PC-9 (cell line): ENCODE measurements at regions not wholly inside any gene's neighbourhood (a gene's known extent, or its start where the extent isn't known, plus 50 kb on each side); places are given as distances from the start of the nearest gene placed in this dataset.

Experiments used
- EZH2 ChIP-seq: fragments of 200-600 bp; sonication (generic); IDR thresholded peaks from 2 replicates; pipeline ENCODE4 v1.8.0; 2017; ENCODE audit warnings: antibody characterized with exemption, low read depth
- TF ChIP-seq, protein P1 (sequence below): fragments of 200-600 bp; sonication (generic); conservative IDR thresholded peaks from 2 replicates; pipeline ENCODE4 v1.6.1; 2017; ENCODE audit warnings: mixed run types, antibody characterized with exemption, mild to moderate bottlenecking, moderate library complexity

DNA sequence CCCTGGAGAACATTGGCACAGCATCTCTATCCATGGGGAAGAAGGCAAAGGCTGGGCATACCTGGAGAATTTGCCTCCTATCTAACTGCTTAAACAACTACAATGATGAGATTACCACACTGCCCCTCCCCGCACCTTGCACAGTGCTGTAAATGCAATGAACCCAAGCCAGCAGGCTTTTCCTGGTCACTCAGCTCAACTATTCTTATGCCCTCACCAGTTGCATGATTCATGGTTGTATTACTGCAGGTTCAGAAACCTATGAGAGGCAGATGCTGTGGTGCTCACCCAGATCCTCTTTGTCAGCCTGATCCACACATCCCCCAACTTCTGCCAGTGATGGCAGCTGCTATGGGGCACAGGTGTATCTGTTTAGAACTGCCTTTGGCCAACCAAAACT, 77.7 kb upstream of the STAC start:
- TF ChIP-seq EZH2, result no peak
- TF ChIP-seq, protein P1, sequence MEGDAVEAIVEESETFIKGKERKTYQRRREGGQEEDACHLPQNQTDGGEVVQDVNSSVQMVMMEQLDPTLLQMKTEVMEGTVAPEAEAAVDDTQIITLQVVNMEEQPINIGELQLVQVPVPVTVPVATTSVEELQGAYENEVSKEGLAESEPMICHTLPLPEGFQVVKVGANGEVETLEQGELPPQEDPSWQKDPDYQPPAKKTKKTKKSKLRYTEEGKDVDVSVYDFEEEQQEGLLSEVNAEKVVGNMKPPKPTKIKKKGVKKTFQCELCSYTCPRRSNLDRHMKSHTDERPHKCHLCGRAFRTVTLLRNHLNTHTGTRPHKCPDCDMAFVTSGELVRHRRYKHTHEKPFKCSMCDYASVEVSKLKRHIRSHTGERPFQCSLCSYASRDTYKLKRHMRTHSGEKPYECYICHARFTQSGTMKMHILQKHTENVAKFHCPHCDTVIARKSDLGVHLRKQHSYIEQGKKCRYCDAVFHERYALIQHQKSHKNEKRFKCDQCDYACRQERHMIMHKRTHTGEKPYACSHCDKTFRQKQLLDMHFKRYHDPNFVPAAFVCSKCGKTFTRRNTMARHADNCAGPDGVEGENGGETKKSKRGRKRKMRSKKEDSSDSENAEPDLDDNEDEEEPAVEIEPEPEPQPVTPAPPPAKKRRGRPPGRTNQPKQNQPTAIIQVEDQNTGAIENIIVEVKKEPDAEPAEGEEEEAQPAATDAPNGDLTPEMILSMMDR, result no peak
